ENCODE measurements at regions not wholly inside any gene's neighbourhood (a gene's known extent, or its start where the extent isn't known, plus 50 kb on each side); places are given as distances from the start of the nearest gene placed in this dataset.

DNA sequence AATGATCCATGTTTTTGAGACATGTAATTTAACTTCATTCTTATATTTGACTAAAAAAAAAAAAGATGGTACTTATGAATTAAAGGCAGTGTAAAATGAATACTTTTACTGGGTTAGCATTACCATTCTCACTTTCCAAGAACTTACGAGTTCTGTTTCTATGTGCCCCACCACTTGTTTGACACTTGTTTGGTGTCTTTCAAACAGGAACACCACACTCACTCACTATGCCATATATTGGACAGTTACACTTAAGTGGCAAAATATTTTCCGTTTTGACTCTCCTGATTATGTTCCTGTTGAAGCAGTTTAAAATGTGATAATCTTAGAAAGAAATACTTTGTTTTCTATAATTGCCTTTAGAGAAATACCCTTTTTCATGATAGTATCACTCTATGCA is 56.6 kb upstream of the ATXN7L3B start:
- Histone ChIP-seq H3K9me3 (replicated peaks; ENCODE audit: control insufficient read depth, low read depth, low read length) (no peaks in the 10 kb centered on the region), H3K4me1 (ENCODE audit: control insufficient read depth, insufficient read depth, low read length) (no peaks in the 10 kb centered on the region), H3K36me3 (ENCODE audit: control insufficient read depth, insufficient read depth, low read length) (no peaks in the 10 kb centered on the region), H3K4me3 (ENCODE audit: low read length) (no peak overlapping the region), H3K27me3 (ENCODE audit: control insufficient read depth, insufficient read depth, low read length) (no peaks in the 10 kb centered on the region), H3K27ac (ENCODE audit: low read length) (no peak overlapping the region)
- no peak for DNase-seq
- WGBS (ENCODE audit: insufficient coverage), result no CpG with 5 or more reads among the region's 2 CpGs

DNA sequence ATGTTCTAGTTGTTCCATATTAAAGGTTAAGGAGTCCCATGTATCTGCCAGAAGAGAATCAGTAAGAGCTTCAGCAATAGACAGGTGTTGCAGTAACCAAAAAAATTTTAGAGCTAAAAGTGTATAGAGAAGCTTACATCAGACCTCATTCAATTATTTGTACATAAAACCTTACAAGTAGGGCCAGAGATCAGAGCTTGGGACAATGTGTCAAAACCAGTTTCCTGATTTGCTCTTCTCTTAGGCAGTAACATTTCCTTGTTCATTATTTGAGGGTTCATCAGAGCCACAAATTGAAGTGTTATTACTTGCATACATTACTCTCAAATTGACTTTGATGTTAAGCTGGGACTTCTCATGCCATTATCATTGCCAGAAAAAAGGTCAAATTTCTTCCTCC is 55.5 kb upstream of the ATXN7L3B start:
- Histone ChIP-seq H3K27me3 (ENCODE audit: control insufficient read depth, insufficient read depth, low read length) (no peaks in the 10 kb centered on the region), H3K4me3 (ENCODE audit: low read length) (no peak overlapping the region), H3K9me3 (replicated peaks; ENCODE audit: control insufficient read depth, low read depth, low read length) (no peaks in the 10 kb centered on the region), H3K27ac (ENCODE audit: low read length) (no peak overlapping the region), H3K36me3 (ENCODE audit: control insufficient read depth, insufficient read depth, low read length) (no peaks in the 10 kb centered on the region), H3K4me1 (ENCODE audit: control insufficient read depth, insufficient read depth, low read length) (no peaks in the 10 kb centered on the region)
- DNase-seq, result no peak

DNA sequence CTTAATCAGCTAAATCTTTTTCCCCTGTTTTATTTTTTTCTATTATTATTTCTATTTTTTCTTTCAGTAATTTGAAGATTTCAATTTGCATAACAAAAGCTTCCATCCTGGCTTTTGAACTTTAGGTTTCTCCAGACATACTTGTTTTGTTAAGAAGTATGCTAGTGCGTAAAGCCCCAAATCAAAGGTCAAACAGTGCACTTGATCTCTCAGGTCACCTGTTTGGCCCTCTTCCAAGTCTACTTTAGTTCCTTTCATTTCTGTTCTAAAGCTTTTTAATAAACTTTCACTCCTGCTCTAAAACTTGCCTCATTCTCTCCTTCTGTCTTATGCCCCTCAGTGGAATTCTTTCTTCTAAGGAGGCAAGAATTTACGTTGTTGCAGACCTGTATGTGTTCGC is 54.6 kb upstream of the ATXN7L3B start:
- Histone ChIP-seq H3K36me3 (ENCODE audit: control insufficient read depth, insufficient read depth, low read length) (no peaks in the 10 kb centered on the region), H3K4me1 (ENCODE audit: control insufficient read depth, insufficient read depth, low read length) (no peaks in the 10 kb centered on the region), H3K27ac (ENCODE audit: low read length) (no peak overlapping the region), H3K27me3 (ENCODE audit: control insufficient read depth, insufficient read depth, low read length) (no peaks in the 10 kb centered on the region), H3K4me3 (ENCODE audit: low read length) (no peak overlapping the region), H3K9me3 (replicated peaks; ENCODE audit: control insufficient read depth, low read depth, low read length) (no peaks in the 10 kb centered on the region)
- DNase-seq, result no peak
- WGBS (ENCODE audit: insufficient coverage), result no CpG with 5 or more reads among the region's 3 CpGs
